Gastrocnemius medialis (tissue), 4 donors: ENCODE measurements at regions not wholly inside any gene's neighbourhood (a gene's known extent, or its start where the extent isn't known, plus 50 kb on each side); places are given as distances from the start of the nearest gene placed in this dataset.

Experiments
- POLR2A ChIP-seq, 2 donors: fragments of 450-650 bp; IDR thresholded peaks; one replicate each; pipeline ENCODE4 v1.6.1; 2017; ENCODE audit warnings: antibody characterized with exemption in 2 of 2, mild to moderate bottlenecking in 2 of 2, moderate library complexity in 2 of 2
- TF ChIP-seq, protein P1 (sequence below), 5 experiments: fragments of 450-650 bp in 3 of 5; fragments of 200-600 bp in 2 of 5; sonication (generic) in 2 of 5; IDR thresholded peaks in 4 of 5; conservative IDR thresholded peaks in 1 of 5; 1 replicate in 4 of 5; 2 replicates in 1 of 5; pipeline ENCODE4 v1.5.1; 2016 to 2019; ENCODE audit warnings: antibody characterized with exemption in 5 of 5, mild to moderate bottlenecking in 3 of 5, moderate library complexity in 3 of 5

DNA sequence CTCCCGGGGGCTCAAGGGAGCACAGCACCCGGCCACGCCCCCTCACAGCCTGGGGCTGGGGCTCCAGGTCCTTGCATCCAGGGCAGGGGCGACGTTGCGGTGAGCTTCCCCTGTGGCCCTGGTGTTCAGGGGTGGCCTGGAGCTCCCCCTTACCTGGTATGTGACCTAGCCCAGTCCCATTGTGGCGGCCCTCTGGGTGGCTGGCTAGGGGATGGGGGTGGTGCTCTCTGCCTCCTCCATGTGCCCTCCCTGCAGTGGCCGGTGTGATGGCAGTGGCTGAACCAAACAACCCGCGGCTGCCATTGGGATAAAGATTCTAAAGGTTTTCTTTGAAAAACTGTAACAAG is 288.3 kb downstream of the RDH14 start:
- no peak for TF ChIP-seq POLR2A (IDR thresholded peaks at IDR 0.05)
- TF ChIP-seq, protein P1, sequence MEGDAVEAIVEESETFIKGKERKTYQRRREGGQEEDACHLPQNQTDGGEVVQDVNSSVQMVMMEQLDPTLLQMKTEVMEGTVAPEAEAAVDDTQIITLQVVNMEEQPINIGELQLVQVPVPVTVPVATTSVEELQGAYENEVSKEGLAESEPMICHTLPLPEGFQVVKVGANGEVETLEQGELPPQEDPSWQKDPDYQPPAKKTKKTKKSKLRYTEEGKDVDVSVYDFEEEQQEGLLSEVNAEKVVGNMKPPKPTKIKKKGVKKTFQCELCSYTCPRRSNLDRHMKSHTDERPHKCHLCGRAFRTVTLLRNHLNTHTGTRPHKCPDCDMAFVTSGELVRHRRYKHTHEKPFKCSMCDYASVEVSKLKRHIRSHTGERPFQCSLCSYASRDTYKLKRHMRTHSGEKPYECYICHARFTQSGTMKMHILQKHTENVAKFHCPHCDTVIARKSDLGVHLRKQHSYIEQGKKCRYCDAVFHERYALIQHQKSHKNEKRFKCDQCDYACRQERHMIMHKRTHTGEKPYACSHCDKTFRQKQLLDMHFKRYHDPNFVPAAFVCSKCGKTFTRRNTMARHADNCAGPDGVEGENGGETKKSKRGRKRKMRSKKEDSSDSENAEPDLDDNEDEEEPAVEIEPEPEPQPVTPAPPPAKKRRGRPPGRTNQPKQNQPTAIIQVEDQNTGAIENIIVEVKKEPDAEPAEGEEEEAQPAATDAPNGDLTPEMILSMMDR (IDR thresholded peaks at IDR 0.05 in 4 of 5, conservative IDR thresholded peaks at IDR 0.05 in 1 of 5): no peak
